H1 (cell line): ENCODE measurements at regions not wholly inside any gene's neighbourhood (a gene's known extent, or its start where the extent isn't known, plus 50 kb on each side); places are given as distances from the start of the nearest gene placed in this dataset.

ENCODE experiments used
- CTCF ChIA-PET: fragments of 300-600 bp; sonication (Branson Sonifier 250); formaldehyde crosslinking; loops from one replicate; lab custom pipeline; 2021; ENCODE audit not compliant: partially characterized antibody; lab: Charles Lee
- POLR2A ChIA-PET: fragments of 300-600 bp; sonication (Branson Sonifier 250); formaldehyde crosslinking; loops from one replicate; lab custom pipeline; 2021; ENCODE audit warnings: inconsistent platforms; ENCODE audit not compliant: partially characterized antibody; lab: Charles Lee
- DNase-seq, 2 experiments: peaks; one replicate each; pipeline versions ENCODE4 v3.0.0 to v3.0.0-alpha.2; 2010 to 2022; ENCODE audit warnings: low spot score in 2 of 2, low read depth in 1 of 2, mixed read lengths in 1 of 2
- FAIRE-seq: peaks from 2 replicates; lab custom pipeline; 2011; peaks lifted over from hg19 to GRCh38; lab: Jason Lieb, UNC
- H2AFZ ChIP-seq: 2 replicates; pipeline ENCODE4 v1.8.1; 2012; ENCODE audit warnings: low read length, inconsistent platforms
- H2AK5ac ChIP-seq: 2 replicates; pipeline ENCODE4 v1.6.1; 2013; ENCODE audit warnings: low read depth, low read length
- H2BK120ac ChIP-seq: replicated peaks from 2 replicates; pipeline ENCODE3; 2013; ENCODE audit warnings: low read depth, low read length, inconsistent platforms
- H2BK12ac ChIP-seq: 2 replicates; pipeline ENCODE4 v1.6.1; 2013; ENCODE audit warnings: low read depth, low read length
- H2BK15ac ChIP-seq: 2 replicates; pipeline ENCODE4 v1.6.1; 2013; ENCODE audit warnings: low read length
- H2BK20ac ChIP-seq: 2 replicates; pipeline ENCODE4 v1.6.1; 2013; ENCODE audit warnings: low read length
- H2BK5ac ChIP-seq: 2 replicates; pipeline ENCODE4 v1.6.1; 2013; ENCODE audit warnings: low read depth, low read length
- H3K14ac ChIP-seq: 2 replicates; pipeline ENCODE4 v1.6.1; 2013; ENCODE audit warnings: inconsistent platforms; ENCODE audit not compliant: insufficient read length
- H3K18ac ChIP-seq: 2 replicates; pipeline ENCODE4 v1.6.1; 2013; ENCODE audit warnings: low read length; ENCODE audit errors: extremely low read depth
- H3K23ac ChIP-seq: 2 replicates; pipeline ENCODE4 v1.6.1; 2013; ENCODE audit warnings: inconsistent platforms; ENCODE audit not compliant: insufficient read length
- H3K23me2 ChIP-seq: 2 replicates; pipeline ENCODE4 v1.6.1; 2013; ENCODE audit warnings: low read depth, low read length
- H3K27ac ChIP-seq: 2 replicates; pipeline ENCODE4 v1.6.1; 2011; ENCODE audit warnings: low read depth, low read length, inconsistent platforms
- H3K27me3 ChIP-seq, 4 experiments: replicated peaks in 1 of 4; 1 replicate in 1 of 4; 2 replicates in 3 of 4; pipeline versions ENCODE4 v1.6.1 to v1.8.1; 2011 to 2013; ENCODE audit warnings: low read length in 3 of 4, mild to moderate bottlenecking in 3 of 4, inconsistent platforms in 2 of 4, mixed read lengths in 2 of 4, moderate library complexity in 1 of 4; ENCODE audit not compliant: control insufficient read depth in 3 of 4, insufficient read depth in 3 of 4; ENCODE audit errors: extremely low read depth in 1 of 4
- H3K36me3 ChIP-seq, 4 experiments: 2 replicates each; pipeline versions ENCODE4 v1.6.1 to v1.8.1; 2011 to 2013; ENCODE audit warnings: mild to moderate bottlenecking in 4 of 4, low read length in 3 of 4, moderate library complexity in 2 of 4, control low read depth in 1 of 4, inconsistent platforms in 1 of 4; ENCODE audit not compliant: insufficient read depth in 4 of 4, control insufficient read depth in 2 of 4
- H3K4ac ChIP-seq: replicated peaks from 2 replicates; pipeline ENCODE3; 2013; ENCODE audit warnings: low read length, low read depth, mixed read lengths, inconsistent platforms; ENCODE audit not compliant: insufficient read length
- H3K4me1 ChIP-seq, 4 experiments: replicated peaks in 1 of 4; 1 replicate in 1 of 4; 2 replicates in 3 of 4; pipeline versions ENCODE4 v1.6.1 to v1.8.1; 2011 to 2013; ENCODE audit warnings: low read length in 3 of 4, inconsistent platforms in 2 of 4, mixed read lengths in 1 of 4; ENCODE audit not compliant: insufficient read depth in 4 of 4, control insufficient read depth in 3 of 4
- H3K4me2 ChIP-seq, 2 experiments: 2 replicates each; pipeline versions ENCODE4 v1.6.1 to v1.8.1; 2011 to 2013; ENCODE audit warnings: low read depth in 2 of 2, low read length in 2 of 2, control low read depth in 1 of 2, inconsistent platforms in 1 of 2, mild to moderate bottlenecking in 1 of 2; ENCODE audit not compliant: insufficient read depth in 1 of 2
- H3K4me3 ChIP-seq, 4 experiments: fragments of 200-600, 300-600 bp in 1 of 4; sonication (generic), shearing (Covaris generic), sonication (Bioruptor Twin) in 1 of 4; 2 replicates each; pipeline versions ENCODE4 v1.5.1 to v1.8.1; 2011 to 2016; ENCODE audit warnings: low read length in 4 of 4, low read depth in 3 of 4, control low read depth in 2 of 4, inconsistent platforms in 2 of 4, mild to moderate bottlenecking in 2 of 4, mixed read lengths in 1 of 4, moderate library complexity in 1 of 4; ENCODE audit not compliant: insufficient read depth in 2 of 4; ENCODE audit errors: extremely low read depth in 1 of 4
- H3K56ac ChIP-seq: replicated peaks from 2 replicates; pipeline ENCODE3; 2013; ENCODE audit warnings: low read depth, mild to moderate bottlenecking, mixed read lengths, low read length, inconsistent platforms; ENCODE audit not compliant: insufficient read length
- H3K79me1 ChIP-seq: 2 replicates; pipeline ENCODE4 v1.6.1; 2013; ENCODE audit warnings: low read depth, low read length, control low read depth
- H3K79me2 ChIP-seq, 2 experiments: 2 replicates each; pipeline versions ENCODE4 v1.6.1 to v1.8.1; 2012 to 2013; ENCODE audit warnings: low read length in 2 of 2, mild to moderate bottlenecking in 2 of 2, inconsistent platforms in 1 of 2; ENCODE audit not compliant: insufficient read depth in 2 of 2, control insufficient read depth in 1 of 2
- H3K9ac ChIP-seq, 4 experiments: replicated peaks in 1 of 4; 1 replicate in 1 of 4; 2 replicates in 3 of 4; pipeline versions ENCODE4 v1.6.1 to v1.8.1; 2011 to 2013; ENCODE audit warnings: low read depth in 3 of 4, low read length in 3 of 4, control low read depth in 2 of 4, mild to moderate bottlenecking in 2 of 4, moderate library complexity in 2 of 4, inconsistent platforms in 1 of 4; ENCODE audit errors: extremely low read depth in 1 of 4
- H3K9me3 ChIP-seq, 2 experiments: 2 replicates each; pipeline versions ENCODE4 v1.6.1 to v1.8.1; 2012 to 2013; ENCODE audit warnings: mild to moderate bottlenecking in 2 of 2, moderate library complexity in 2 of 2, control low read depth in 1 of 2, inconsistent platforms in 1 of 2, low read depth in 1 of 2, low read length in 1 of 2, mixed read lengths in 1 of 2; ENCODE audit not compliant: insufficient read depth in 2 of 2
- H4K20me1 ChIP-seq, 2 experiments: replicated peaks in 1 of 2; 2 replicates each; pipeline versions ENCODE3 to v1.8.1; 2011 to 2013; ENCODE audit warnings: inconsistent platforms in 2 of 2, low read length in 2 of 2, mild to moderate bottlenecking in 1 of 2; ENCODE audit not compliant: insufficient read depth in 2 of 2, control insufficient read depth in 1 of 2
- H4K5ac ChIP-seq: 2 replicates; pipeline ENCODE4 v1.6.1; 2013; ENCODE audit warnings: low read length, low read depth, mixed read lengths, inconsistent platforms; ENCODE audit not compliant: insufficient read length
- H4K8ac ChIP-seq: 2 replicates; pipeline ENCODE4 v1.8.0; 2013; ENCODE audit warnings: mild to moderate bottlenecking, moderate library complexity, low read length, inconsistent platforms; ENCODE audit not compliant: insufficient read depth; ENCODE audit errors: extremely low read depth
- H4K91ac ChIP-seq: replicated peaks from 2 replicates; pipeline ENCODE3; 2013; ENCODE audit warnings: low read length, mixed read lengths, inconsistent platforms; ENCODE audit not compliant: insufficient read length
- ASH2L ChIP-seq: fragments of 200-600, 300-600 bp; sonication (generic); IDR thresholded peaks from one replicate; pipeline ENCODE4 v1.7.1; 2017; ENCODE audit warnings: low read length
- ATF2 ChIP-seq: IDR thresholded peaks from 2 replicates; pipeline ENCODE4 v1.6.1; 2012; ENCODE audit warnings: low read length, inconsistent platforms
- CHD2 ChIP-seq: IDR thresholded peaks from 2 replicates; pipeline ENCODE4 v1.6.1; 2012; ENCODE audit warnings: low read length, improper control_type of control experiment
- CREB1 ChIP-seq: IDR thresholded peaks from 2 replicates; pipeline ENCODE4 v1.6.1; 2012; ENCODE audit warnings: inconsistent platforms
- CTCF ChIP-seq, 3 experiments: IDR thresholded peaks; 1 replicate in 2 of 3; 2 replicates in 1 of 3; pipeline versions ENCODE4 v1.5.1 to v1.6.1; 2011; ENCODE audit warnings: low read length in 3 of 3, mild to moderate bottlenecking in 3 of 3, inconsistent platforms in 2 of 3, low read depth in 1 of 3, moderate library complexity in 1 of 3; ENCODE audit not compliant: insufficient read depth in 1 of 3; ENCODE audit errors: control extremely low read depth in 1 of 3
- KDM1A ChIP-seq: fragments of 200-600, 300-600 bp; sonication (generic); IDR thresholded peaks from 2 replicates; pipeline ENCODE4 v1.7.1; 2016; ENCODE audit warnings: mild to moderate bottlenecking, low read length, borderline replicate concordance
- MAFK ChIP-seq: IDR thresholded peaks from 2 replicates; pipeline ENCODE4 v1.6.1; 2012; ENCODE audit warnings: low read depth, mild to moderate bottlenecking, improper control_type of control experiment, low read length
- SAP30 ChIP-seq: fragments of 300-600 bp; sonication (generic); IDR thresholded peaks from 2 replicates; pipeline ENCODE4 v1.7.1; 2012; ENCODE audit warnings: low read length, moderate library complexity, mild to moderate bottlenecking, inconsistent platforms; ENCODE audit not compliant: insufficient read depth, insufficient replicate concordance
- SP1 ChIP-seq: IDR thresholded peaks from 2 replicates; pipeline ENCODE4 v1.6.1; 2011; ENCODE audit warnings: low read depth, low read length
- TAF1 ChIP-seq: IDR thresholded peaks from 2 replicates; pipeline ENCODE4 v1.6.1; 2011; ENCODE audit warnings: mild to moderate bottlenecking, low read depth, low read length
- TCF12 ChIP-seq: IDR thresholded peaks from 2 replicates; pipeline ENCODE4 v1.6.1; 2011; ENCODE audit warnings: low read depth, mild to moderate bottlenecking, low read length
- TEAD4 ChIP-seq: IDR thresholded peaks from 2 replicates; pipeline ENCODE4 v1.6.1; 2012; ENCODE audit warnings: low read depth, low read length, inconsistent platforms, mixed read lengths
- WGBS, 2 experiments: shearing (Covaris generic) in 1 of 2; methylation state at CpG; one replicate each; pipeline versions ENCODE4 v1.1.6 to v1.1.7; 2013 to 2015; ENCODE audit warnings: low lambda C conversion rate in 2 of 2, mixed read lengths in 2 of 2, inconsistent platforms in 1 of 2, low coverage in 1 of 2, missing lambda C conversion rate in 1 of 2; ENCODE audit not compliant: insufficient replicate concordance in 2 of 2, insufficient coverage in 1 of 2, insufficient read length in 1 of 2; ENCODE audit errors: extremely low coverage in 1 of 2, missing lambda C conversion rate in 1 of 2; 5-methylcytosine and 5-hydroxymethylcytosine counted together

- H3K9ac ChIP-seq, result no peak overlapping the region
- no peaks in the 10 kb centered on the region; the same call in 1 of the 2 replicates for H3K23me2 ChIP-seq
- H3K79me1 ChIP-seq, result no peaks in the 10 kb centered on the region
- FAIRE-seq (no peak), DNase-seq (no peak)
- H3K27me3 ChIP-seq, result no peaks in the 10 kb centered on the region
- no peak overlapping the region for H4K5ac ChIP-seq
- H2BK12ac ChIP-seq, result no peak overlapping the region
- POLR2A ChIA-PET, result no interaction called here
- no peaks in the 10 kb centered on the region for H4K20me1 ChIP-seq
- H3K4me2 ChIP-seq, result no peak overlapping the region
- no peaks in the 10 kb centered on the region for H3K36me3 ChIP-seq
- H2AFZ ChIP-seq, result no peak overlapping the region
- no peak overlapping the region for H2BK5ac ChIP-seq
- WGBS, 2 experiments, result 86% methylated on average over 4 of the region's 4 CpGs; no CpG with 5 or more reads in 1 of the 2 experiments
- CTCF ChIA-PET, result interaction anchor here (1.1 to 1.3 kb wide), 3 partner anchors 11 to 534 kb away, joined by 3 read pairs; no protein-coding TSS in a partner anchor
- H3K27ac ChIP-seq, result no peak overlapping the region
- H3K14ac ChIP-seq, result no peak overlapping the region
- no peak overlapping the region for H2AK5ac ChIP-seq
- H3K4ac ChIP-seq, result no peak overlapping the region
- H2BK120ac ChIP-seq, result no peak overlapping the region
- H2BK15ac ChIP-seq, result no peak overlapping the region
- H3K56ac ChIP-seq, result no peak overlapping the region
- H4K8ac ChIP-seq, result no peak overlapping the region
- no peak overlapping the region for H3K4me3 ChIP-seq
- no peak overlapping the region for H2BK20ac ChIP-seq
- H4K91ac ChIP-seq, result no peak overlapping the region
- H3K79me2 ChIP-seq, result no peaks in the 10 kb centered on the region
- H3K23ac ChIP-seq, result no peak overlapping the region
- H3K18ac ChIP-seq, result no peak overlapping the region
- H3K4me1 ChIP-seq, result no peaks in the 10 kb centered on the region
- no peaks in the 10 kb centered on the region for H3K9me3 ChIP-seq
- TF ChIP-seq TEAD4 (no peak), TCF12 (no peak), KDM1A (no peak), TAF1 (no peak), MAFK (no peak), CREB1 (no peak), ASH2L (no peak), SAP30 (no peak), CHD2 (no peak), SP1 (no peak), CTCF (IDR thresholded peaks at IDR 0.05; ENCODE audit: control extremely low read depth in 1 of 3, insufficient read depth in 1 of 3, low read depth in 1 of 3, low read length in 3 of 3) (no peak), ATF2 (no peak)
These were observed 569.6 kb upstream of the LARGE1 start for GRCh38 chr22:34489861-34490260.
